Upper lobe of left lung (tissue), 6 donors: ENCODE measurements at regions not wholly inside any gene's neighbourhood (a gene's known extent, or its start where the extent isn't known, plus 50 kb on each side); places are given as distances from the start of the nearest gene placed in this dataset.

ENCODE experiments used
- ATAC-seq, 2 donors: fragments of 200-7000 bp; cut with Tn5 transposase; one replicate each; pipeline ENCODE4 v1.9.1; 2022; ENCODE audit warnings: mild to moderate bottlenecking in 2 of 2, moderate library complexity in 2 of 2; ENCODE audit not compliant: low FRiP score in 2 of 2
- DNase-seq, 2 donors: peaks; one replicate each; pipeline ENCODE4 v3.0.0-alpha.2; 2019 to 2020
- H3K27ac ChIP-seq, 4 donors: fragments of 200-600 bp; sonication (generic); one replicate each; pipeline ENCODE4 v1.5.1; 2016 to 2019
- H3K27me3 ChIP-seq, 4 donors: fragments of 200-600 bp; sonication (generic); one replicate each; pipeline ENCODE4 v1.5.1; 2017 to 2019
- H3K36me3 ChIP-seq, 4 donors: fragments of 200-600 bp; sonication (generic); one replicate each; pipeline ENCODE4 v1.5.1; 2016 to 2019
- H3K4me1 ChIP-seq, 4 donors: fragments of 200-600 bp; sonication (generic); one replicate each; pipeline ENCODE4 v1.5.1; 2018 to 2019
- H3K4me3 ChIP-seq, 4 donors: fragments of 200-600 bp; sonication (generic); one replicate each; pipeline ENCODE4 v1.5.1; 2017 to 2019; ENCODE audit warnings: mild to moderate bottlenecking in 2 of 4, moderate library complexity in 1 of 4
- H3K9me3 ChIP-seq, 4 donors: fragments of 200-600 bp; sonication (generic); one replicate each; pipeline ENCODE4 v1.5.1; 2018 to 2019
- EP300 ChIP-seq, 4 donors: sonication (generic); formaldehyde crosslinking; IDR thresholded peaks; one replicate each; pipeline ENCODE4 v1.5.1; 2017; ENCODE audit warnings: antibody characterized with exemption in 4 of 4, control low read depth in 2 of 4
- POLR2A ChIP-seq, 4 donors: fragments of 450-650 bp; IDR thresholded peaks; one replicate each; pipeline ENCODE4 v1.5.1; 2016 to 2017; ENCODE audit warnings: antibody characterized with exemption in 4 of 4, mild to moderate bottlenecking in 2 of 4
- POLR2AphosphoS5 ChIP-seq, 2 donors: sonication (generic); formaldehyde crosslinking; IDR thresholded peaks; one replicate each; pipeline ENCODE4 v1.5.1; 2017; ENCODE audit warnings: antibody characterized with exemption in 2 of 2
- WGBS, 2 donors: methylation state at CpG; one replicate each; pipeline ENCODE4 v1.1.5; 2017 to 2018; 5-methylcytosine and 5-hydroxymethylcytosine counted together
- TF ChIP-seq, protein P1 (sequence below), 6 experiments: fragments of 450-650 bp in 4 of 6; fragments of 200-600 bp in 2 of 6; sonication (generic) in 2 of 6; IDR thresholded peaks; one replicate each; pipeline ENCODE4 v1.5.1; 2016 to 2019; ENCODE audit warnings: antibody characterized with exemption in 6 of 6
- donor health status: DM: no; HTN: no; CAD: no; lungs with moderate emphysema.
- donor health status: DM: no; HTN: yes; CAD: no; lungs with severe emphysema.

GRCh38 chr12:23128462-23128861 lies 503.5 kb downstream of the ETNK1 start:
- no peaks in the 10 kb centered on the region for H3K27me3 ChIP-seq
- TF ChIP-seq EP300 (IDR thresholded peaks at IDR 0.05) (no peak), POLR2AphosphoS5 (IDR thresholded peaks at IDR 0.05) (no peak), POLR2A (IDR thresholded peaks at IDR 0.05) (no peak)
- TF ChIP-seq, protein P1, sequence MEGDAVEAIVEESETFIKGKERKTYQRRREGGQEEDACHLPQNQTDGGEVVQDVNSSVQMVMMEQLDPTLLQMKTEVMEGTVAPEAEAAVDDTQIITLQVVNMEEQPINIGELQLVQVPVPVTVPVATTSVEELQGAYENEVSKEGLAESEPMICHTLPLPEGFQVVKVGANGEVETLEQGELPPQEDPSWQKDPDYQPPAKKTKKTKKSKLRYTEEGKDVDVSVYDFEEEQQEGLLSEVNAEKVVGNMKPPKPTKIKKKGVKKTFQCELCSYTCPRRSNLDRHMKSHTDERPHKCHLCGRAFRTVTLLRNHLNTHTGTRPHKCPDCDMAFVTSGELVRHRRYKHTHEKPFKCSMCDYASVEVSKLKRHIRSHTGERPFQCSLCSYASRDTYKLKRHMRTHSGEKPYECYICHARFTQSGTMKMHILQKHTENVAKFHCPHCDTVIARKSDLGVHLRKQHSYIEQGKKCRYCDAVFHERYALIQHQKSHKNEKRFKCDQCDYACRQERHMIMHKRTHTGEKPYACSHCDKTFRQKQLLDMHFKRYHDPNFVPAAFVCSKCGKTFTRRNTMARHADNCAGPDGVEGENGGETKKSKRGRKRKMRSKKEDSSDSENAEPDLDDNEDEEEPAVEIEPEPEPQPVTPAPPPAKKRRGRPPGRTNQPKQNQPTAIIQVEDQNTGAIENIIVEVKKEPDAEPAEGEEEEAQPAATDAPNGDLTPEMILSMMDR (IDR thresholded peaks at IDR 0.05), result no peak
- no peak overlapping the region for H3K4me3 ChIP-seq
- no peaks in the 10 kb centered on the region for H3K36me3 ChIP-seq
- 79 to 80% methylated on average over 2 of the region's 2 CpGs for WGBS, 2 donors
- no peaks in the 10 kb centered on the region for H3K9me3 ChIP-seq
- no peak overlapping the region for H3K27ac ChIP-seq
- H3K4me1 ChIP-seq, result no peaks in the 10 kb centered on the region
- DNase-seq (no peak), ATAC-seq (no peak)

GRCh38 chr12:23132357-23132756 lies 507.4 kb downstream of the ETNK1 start:
- WGBS, 2 donors, result 89 to 95% methylated on average over 1 of the region's 1 CpG
- no peaks in the 10 kb centered on the region for H3K4me1 ChIP-seq
- no peaks in the 10 kb centered on the region for H3K36me3 ChIP-seq
- H3K9me3 ChIP-seq, result no peaks in the 10 kb centered on the region
- TF ChIP-seq POLR2A (IDR thresholded peaks at IDR 0.05) (no peak), POLR2AphosphoS5 (IDR thresholded peaks at IDR 0.05) (no peak), EP300 (IDR thresholded peaks at IDR 0.05) (no peak)
- TF ChIP-seq, protein P1 (IDR thresholded peaks at IDR 0.05), result no peak
- H3K4me3 ChIP-seq, result no peak overlapping the region
- H3K27ac ChIP-seq, result no peak overlapping the region
- ATAC-seq, result no peak
- no peak for DNase-seq
- no peaks in the 10 kb centered on the region for H3K27me3 ChIP-seq

DNA sequence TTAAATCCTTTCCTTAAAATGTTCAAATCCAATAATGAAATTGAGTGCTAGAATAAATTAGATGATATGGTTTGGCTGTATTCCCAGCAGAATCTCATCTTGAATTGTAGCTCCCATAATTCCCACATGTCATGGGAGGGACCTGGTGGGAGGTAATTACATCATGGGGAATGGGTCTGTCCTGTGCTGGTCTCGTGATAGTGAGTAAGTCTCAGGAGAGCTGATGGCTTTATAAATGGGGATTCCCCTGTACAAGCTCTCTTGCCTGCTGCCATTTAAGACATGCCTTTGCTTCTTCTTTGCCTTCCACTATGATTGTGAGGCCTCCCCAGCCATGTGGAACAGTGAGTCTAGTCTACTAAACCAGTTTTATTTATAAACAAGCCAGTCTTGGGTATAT lies 508.5 kb downstream of the ETNK1 start:
- no peaks in the 10 kb centered on the region for H3K36me3 ChIP-seq
- no peaks in the 10 kb centered on the region for H3K9me3 ChIP-seq
- WGBS, 2 donors, result 50 to 94% methylated on average over 1 of the region's 1 CpG
- no peaks in the 10 kb centered on the region for H3K27me3 ChIP-seq
- ATAC-seq (no peak), DNase-seq (no peak)
- TF ChIP-seq POLR2AphosphoS5 (IDR thresholded peaks at IDR 0.05), result no peak
- TF ChIP-seq, protein P1 (IDR thresholded peaks at IDR 0.05), result no peak
- no peak for TF ChIP-seq POLR2A (IDR thresholded peaks at IDR 0.05)
- no peak for TF ChIP-seq EP300 (IDR thresholded peaks at IDR 0.05)
- H3K4me3 ChIP-seq, result no peak overlapping the region
- no peaks in the 10 kb centered on the region for H3K4me1 ChIP-seq
- H3K27ac ChIP-seq, result no peak overlapping the region

DNA sequence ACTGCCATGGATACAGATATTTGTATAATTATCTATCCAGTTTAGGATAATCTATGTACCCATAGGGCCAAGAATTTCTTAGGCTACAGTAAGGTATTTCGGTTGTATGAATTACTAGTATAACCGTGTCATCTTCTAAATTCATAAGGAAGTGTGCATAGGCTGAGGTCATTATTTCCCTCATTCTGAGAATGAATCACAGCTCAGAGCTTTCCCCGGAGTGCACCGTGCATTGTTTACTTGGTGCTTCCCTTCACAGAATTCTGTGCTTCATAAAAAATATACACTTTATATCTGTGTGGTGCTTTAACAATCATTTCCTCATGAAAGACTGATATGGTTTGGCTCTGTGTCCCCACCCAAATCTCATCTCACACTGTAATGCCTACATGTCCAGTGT lies 514.1 kb downstream of the ETNK1 start:
- Histone ChIP-seq H3K27me3 (no peaks in the 10 kb centered on the region), H3K4me3 (no peak overlapping the region), H3K9me3 (peaks cover 0 to 3% (median 0%) of the 10 kb centered on the region in 4 donors), H3K27ac (no peak overlapping the region), H3K36me3 (no peaks in the 10 kb centered on the region), H3K4me1 (no peaks in the 10 kb centered on the region)
- ATAC-seq (no peak), DNase-seq (no peak)
- TF ChIP-seq POLR2A (IDR thresholded peaks at IDR 0.05), result no peak
- TF ChIP-seq, protein P1 (IDR thresholded peaks at IDR 0.05), result no peak
- no peak for TF ChIP-seq EP300 (IDR thresholded peaks at IDR 0.05)
- no peak for TF ChIP-seq POLR2AphosphoS5 (IDR thresholded peaks at IDR 0.05)
- 85 to 90% methylated on average over 4 of the region's 4 CpGs for WGBS, 2 donors

GRCh38 chr12:23140710-23141109 lies 515.7 kb downstream of the ETNK1 start:
- no peak for DNase-seq

More at GRCh38 chr12:23140710-23141109, 515.7 kb downstream of the ETNK1 start:
- H3K9me3 ChIP-seq, result peaks cover 0 to 3% (median 0%) of the 10 kb centered on the region in 4 donors
- no peaks in the 10 kb centered on the region for H3K36me3 ChIP-seq
- TF ChIP-seq EP300 (IDR thresholded peaks at IDR 0.05) (no peak), POLR2AphosphoS5 (IDR thresholded peaks at IDR 0.05) (no peak), POLR2A (IDR thresholded peaks at IDR 0.05) (no peak)
- TF ChIP-seq, protein P1 (IDR thresholded peaks at IDR 0.05), result no peak
- H3K4me3 ChIP-seq, result no peak overlapping the region
- no peaks in the 10 kb centered on the region for H3K27me3 ChIP-seq
- H3K27ac ChIP-seq, result no peak overlapping the region
- no peaks in the 10 kb centered on the region for H3K4me1 ChIP-seq
- no peak for ATAC-seq
